Activated B cell treated with CpG ODN at 0.5 μM for 24 hours (primary cell): ENCODE measurements at regions not wholly inside any gene's neighbourhood (a gene's known extent, or its start where the extent isn't known, plus 50 kb on each side); places are given as distances from the start of the nearest gene placed in this dataset.

Experiments
- ATAC-seq: fragments of 200-7000 bp; cut with Tn5 transposase; one replicate; pipeline ENCODE4 v1.10.0; 2021; ENCODE audit warnings: low read depth, mild to moderate bottlenecking, moderate library complexity
- CTCF ChIA-PET: fragments of 350-600 bp; sonication (Branson Sonifier 250); formaldehyde crosslinking; loops from one replicate; lab custom pipeline; 2021; ENCODE audit warnings: antibody characterized with exemption; lab: Charles Lee
- POLR2A ChIA-PET: fragments of 350-600 bp; sonication (Branson Sonifier 250); formaldehyde crosslinking; loops from one replicate; lab custom pipeline; 2021; ENCODE audit warnings: antibody characterized with exemption; lab: Charles Lee
- DNase-seq: peaks from one replicate; pipeline ENCODE4 v3.0.0; 2022
- H3K27ac Mint-ChIP-seq: one replicate; pipeline ENCODE4 v1.8.0; 2020; ENCODE audit warnings: mixed read lengths
- H3K27me3 Mint-ChIP-seq: one replicate; pipeline ENCODE4 v1.8.0; 2021; ENCODE audit warnings: mixed read lengths
- H3K36me3 Mint-ChIP-seq: one replicate; pipeline ENCODE4 v1.8.0; 2021; ENCODE audit warnings: low read depth, mixed read lengths
- H3K4me1 Mint-ChIP-seq: one replicate; pipeline ENCODE4 v1.8.0; 2021; ENCODE audit warnings: mixed read lengths
- H3K4me3 Mint-ChIP-seq: one replicate; pipeline ENCODE4 v1.8.0; 2020; ENCODE audit warnings: mild to moderate bottlenecking, mixed read lengths
- H3K9me3 Mint-ChIP-seq: one replicate; pipeline ENCODE4 v1.8.0; 2020; ENCODE audit warnings: mixed read lengths
- intact Hi-C: fragments of 100-400 bp; cut with micrococcal nuclease; formaldehyde crosslinking; loops from one replicate; pipeline ENCODE4 v1.15.1; 2024
- TF ChIP-seq, protein P1 (sequence below): fragments of 200-600 bp; IDR thresholded peaks from one replicate; pipeline ENCODE4 v1.8.0; 2022; ENCODE audit warnings: antibody characterized with exemption, mild to moderate bottlenecking

DNA sequence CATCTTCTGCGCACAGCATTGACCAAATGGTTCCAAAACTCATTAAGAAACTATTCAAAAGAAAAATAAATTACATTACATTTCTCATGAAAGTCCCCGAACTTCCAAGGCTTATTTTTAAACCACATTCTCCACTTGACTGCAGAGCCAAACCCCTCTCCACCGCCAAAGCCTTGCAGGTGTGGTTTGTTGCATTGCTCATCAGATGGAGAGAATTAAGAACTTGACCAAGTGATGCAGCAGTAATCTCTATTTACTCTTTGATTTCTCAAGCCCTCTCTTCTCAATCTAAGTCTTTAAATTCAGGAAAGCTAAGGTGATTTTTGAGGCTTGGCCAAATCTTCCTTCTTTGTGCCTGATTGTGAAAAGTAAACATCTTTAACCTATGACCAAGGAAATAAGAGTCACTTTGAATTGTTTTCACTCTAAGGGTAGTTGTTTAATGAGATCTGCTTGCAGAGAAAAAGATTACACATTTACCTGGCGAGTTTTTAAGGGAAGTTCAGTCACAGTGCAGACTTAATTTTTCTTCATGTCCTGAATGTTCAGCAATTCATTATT lies 290.5 kb upstream of the ITGA1 start:
- no peak for ATAC-seq
- Mint-ChIP-seq H3K9me3 (no peaks in the 10 kb centered on the region), H3K27ac (no peak overlapping the region), H3K4me1 (no peaks in the 10 kb centered on the region), H3K36me3 (no peaks in the 10 kb centered on the region), H3K4me3 (no peak overlapping the region), H3K27me3 (no peaks in the 10 kb centered on the region)
- TF ChIP-seq, protein P1, sequence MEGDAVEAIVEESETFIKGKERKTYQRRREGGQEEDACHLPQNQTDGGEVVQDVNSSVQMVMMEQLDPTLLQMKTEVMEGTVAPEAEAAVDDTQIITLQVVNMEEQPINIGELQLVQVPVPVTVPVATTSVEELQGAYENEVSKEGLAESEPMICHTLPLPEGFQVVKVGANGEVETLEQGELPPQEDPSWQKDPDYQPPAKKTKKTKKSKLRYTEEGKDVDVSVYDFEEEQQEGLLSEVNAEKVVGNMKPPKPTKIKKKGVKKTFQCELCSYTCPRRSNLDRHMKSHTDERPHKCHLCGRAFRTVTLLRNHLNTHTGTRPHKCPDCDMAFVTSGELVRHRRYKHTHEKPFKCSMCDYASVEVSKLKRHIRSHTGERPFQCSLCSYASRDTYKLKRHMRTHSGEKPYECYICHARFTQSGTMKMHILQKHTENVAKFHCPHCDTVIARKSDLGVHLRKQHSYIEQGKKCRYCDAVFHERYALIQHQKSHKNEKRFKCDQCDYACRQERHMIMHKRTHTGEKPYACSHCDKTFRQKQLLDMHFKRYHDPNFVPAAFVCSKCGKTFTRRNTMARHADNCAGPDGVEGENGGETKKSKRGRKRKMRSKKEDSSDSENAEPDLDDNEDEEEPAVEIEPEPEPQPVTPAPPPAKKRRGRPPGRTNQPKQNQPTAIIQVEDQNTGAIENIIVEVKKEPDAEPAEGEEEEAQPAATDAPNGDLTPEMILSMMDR, result no peak
- CTCF ChIA-PET, result no interaction called here
- no peak for DNase-seq
- intact Hi-C loops, result no loop called here
- POLR2A ChIA-PET, result no interaction called here

DNA sequence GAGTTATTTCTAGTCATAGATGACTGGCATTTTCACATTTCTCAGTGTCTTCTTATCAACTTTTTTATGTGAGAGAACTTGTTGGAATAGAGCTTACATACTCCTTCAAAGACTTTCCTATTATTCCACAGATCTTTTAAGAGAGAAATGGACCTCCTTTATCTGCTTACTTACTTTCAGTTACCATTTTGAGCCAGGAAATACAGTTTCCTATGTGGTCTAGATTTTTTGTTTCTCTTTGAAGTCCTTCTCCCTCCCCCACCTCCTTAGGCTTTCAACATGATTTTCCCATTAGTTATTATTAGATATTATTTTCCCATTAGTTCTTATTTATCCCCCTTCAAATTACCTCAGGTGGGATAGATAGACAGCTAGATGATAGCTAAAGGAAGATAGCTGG lies 289.1 kb upstream of the ITGA1 start:
- Mint-ChIP-seq H3K4me3 (no peak overlapping the region), H3K9me3 (no peaks in the 10 kb centered on the region), H3K4me1 (no peaks in the 10 kb centered on the region), H3K27me3 (no peaks in the 10 kb centered on the region), H3K27ac (no peak overlapping the region), H3K36me3 (no peaks in the 10 kb centered on the region)
- intact Hi-C loops, result no loop called here
- TF ChIP-seq, protein P1, result no peak
- no peak for ATAC-seq
- ChIA-PET POLR2A (no interaction called here), CTCF (no interaction called here)
- DNase-seq, result no peak

DNA sequence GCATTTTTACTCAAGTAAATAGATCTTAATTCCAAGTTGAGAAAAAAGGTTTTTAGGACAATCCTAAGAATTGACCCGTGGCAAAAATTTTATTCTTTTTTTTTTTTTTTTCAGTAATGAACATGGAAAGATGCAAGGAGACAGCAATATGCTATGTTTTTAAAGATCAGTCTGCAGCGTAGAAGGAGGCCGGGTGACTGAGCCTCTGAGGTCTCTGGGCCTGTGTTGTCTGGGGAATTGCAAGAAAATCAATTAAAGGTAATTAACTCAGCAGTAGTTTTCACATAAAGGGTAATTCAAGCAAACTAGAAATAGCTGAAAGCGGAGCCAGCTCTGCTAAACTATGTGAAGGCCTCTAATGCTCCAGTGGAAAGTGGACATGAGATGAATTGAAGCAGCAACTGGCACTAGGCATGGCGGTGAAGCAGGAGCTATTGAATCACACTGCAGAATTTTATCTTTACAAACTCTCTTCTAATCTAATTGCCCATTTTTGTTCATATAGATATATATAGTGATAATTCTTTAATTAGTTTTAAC lies 285.2 kb upstream of the ITGA1 start:
- TF ChIP-seq, protein P1, result no peak
- no peaks in the 10 kb centered on the region for H3K27me3 Mint-ChIP-seq
- H3K9me3 Mint-ChIP-seq, result no peaks in the 10 kb centered on the region
- ATAC-seq (no peak), DNase-seq (no peak)
- H3K27ac Mint-ChIP-seq, result no peak overlapping the region
- no peak overlapping the region for H3K4me3 Mint-ChIP-seq
- H3K36me3 Mint-ChIP-seq, result no peaks in the 10 kb centered on the region
- POLR2A ChIA-PET, result no interaction called here
- no peaks in the 10 kb centered on the region for H3K4me1 Mint-ChIP-seq
- CTCF ChIA-PET, result no interaction called here
- intact Hi-C loops, result no loop called here

DNA sequence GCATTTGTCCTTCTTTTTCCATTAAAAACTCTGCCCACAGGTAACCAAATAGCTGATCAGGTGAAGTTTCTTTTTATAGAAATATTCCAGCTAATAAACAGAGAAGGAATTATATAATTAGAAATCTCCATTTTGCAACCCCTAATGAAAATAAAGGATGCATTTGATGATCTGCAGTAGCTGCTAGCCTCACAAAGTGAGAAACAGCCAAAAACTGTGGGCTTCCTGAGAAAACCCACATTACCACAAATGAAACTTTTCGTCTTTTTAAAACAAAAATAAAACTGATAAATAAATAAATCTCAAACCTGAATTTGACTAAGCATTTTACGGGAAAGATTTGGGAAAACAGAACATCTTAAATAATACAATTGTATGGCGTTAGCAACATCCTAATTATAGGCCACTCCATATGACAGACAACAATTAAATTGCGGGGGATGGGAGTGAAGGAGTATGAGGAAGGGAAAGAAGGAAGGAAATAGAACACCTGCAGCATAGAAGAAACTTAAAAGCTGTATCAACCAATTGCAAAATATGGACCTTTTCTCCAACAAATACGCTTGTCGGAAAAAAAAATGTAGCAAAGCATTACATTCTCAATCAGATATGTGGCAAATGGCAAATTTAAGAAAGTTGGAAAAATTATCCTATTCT lies 283.0 kb upstream of the ITGA1 start:
- intact Hi-C loops, result no loop called here
- POLR2A ChIA-PET, result no interaction called here
- H3K4me3 Mint-ChIP-seq, result no peak overlapping the region
- no peaks in the 10 kb centered on the region for H3K9me3 Mint-ChIP-seq
- H3K27ac Mint-ChIP-seq, result no peak overlapping the region
- TF ChIP-seq, protein P1, result no peak
- H3K27me3 Mint-ChIP-seq, result no peaks in the 10 kb centered on the region
- H3K4me1 Mint-ChIP-seq, result no peaks in the 10 kb centered on the region
- CTCF ChIA-PET, result no interaction called here
- no peaks in the 10 kb centered on the region for H3K36me3 Mint-ChIP-seq
- ATAC-seq (no peak), DNase-seq (no peak)

DNA sequence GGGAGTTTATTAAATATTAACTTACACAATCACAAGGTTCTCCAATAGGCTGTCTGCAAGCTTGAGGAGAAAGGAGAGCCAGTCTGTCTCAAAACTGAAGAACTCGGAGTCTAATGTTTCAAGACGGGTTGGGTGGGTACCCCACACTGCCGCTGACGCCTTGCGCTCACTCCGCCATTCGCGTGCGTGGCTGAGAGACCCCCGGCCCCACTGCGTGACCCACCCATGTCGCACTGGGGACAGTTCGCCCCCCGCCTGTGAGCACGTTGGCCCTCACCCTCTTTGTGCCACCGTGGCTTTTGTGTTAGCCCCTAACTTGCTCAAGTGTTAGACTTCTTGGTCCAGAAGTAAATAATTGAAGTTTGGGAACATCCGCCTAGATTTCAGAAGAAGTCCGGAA lies 270.0 kb upstream of the ITGA1 start:
- ATAC-seq (no peak), DNase-seq (no peak)
- CTCF ChIA-PET, result no interaction called here
- H3K4me1 Mint-ChIP-seq, result no peaks in the 10 kb centered on the region
- POLR2A ChIA-PET, result no interaction called here
- no peak overlapping the region for H3K27ac Mint-ChIP-seq
- H3K27me3 Mint-ChIP-seq, result no peaks in the 10 kb centered on the region
- TF ChIP-seq, protein P1, result no peak
- H3K9me3 Mint-ChIP-seq, result peaks cover 14% of the 10 kb centered on the region
- H3K36me3 Mint-ChIP-seq, result no peaks in the 10 kb centered on the region
- intact Hi-C loops, result no loop called here
- no peak overlapping the region for H3K4me3 Mint-ChIP-seq
